ENCODE measurements at regions not wholly inside any gene's neighbourhood (a gene's known extent, or its start where the extent isn't known, plus 50 kb on each side); places are given as distances from the start of the nearest gene placed in this dataset.

GRCh38 chr14:58705066-58705465, 67.3 kb downstream of the DACT1 start:
- TF ChIP-seq, protein P1, sequence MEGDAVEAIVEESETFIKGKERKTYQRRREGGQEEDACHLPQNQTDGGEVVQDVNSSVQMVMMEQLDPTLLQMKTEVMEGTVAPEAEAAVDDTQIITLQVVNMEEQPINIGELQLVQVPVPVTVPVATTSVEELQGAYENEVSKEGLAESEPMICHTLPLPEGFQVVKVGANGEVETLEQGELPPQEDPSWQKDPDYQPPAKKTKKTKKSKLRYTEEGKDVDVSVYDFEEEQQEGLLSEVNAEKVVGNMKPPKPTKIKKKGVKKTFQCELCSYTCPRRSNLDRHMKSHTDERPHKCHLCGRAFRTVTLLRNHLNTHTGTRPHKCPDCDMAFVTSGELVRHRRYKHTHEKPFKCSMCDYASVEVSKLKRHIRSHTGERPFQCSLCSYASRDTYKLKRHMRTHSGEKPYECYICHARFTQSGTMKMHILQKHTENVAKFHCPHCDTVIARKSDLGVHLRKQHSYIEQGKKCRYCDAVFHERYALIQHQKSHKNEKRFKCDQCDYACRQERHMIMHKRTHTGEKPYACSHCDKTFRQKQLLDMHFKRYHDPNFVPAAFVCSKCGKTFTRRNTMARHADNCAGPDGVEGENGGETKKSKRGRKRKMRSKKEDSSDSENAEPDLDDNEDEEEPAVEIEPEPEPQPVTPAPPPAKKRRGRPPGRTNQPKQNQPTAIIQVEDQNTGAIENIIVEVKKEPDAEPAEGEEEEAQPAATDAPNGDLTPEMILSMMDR (IDR thresholded peaks at IDR 0.05; ENCODE audit: control extremely low read depth, extremely low read depth, low read depth, missing control alignments), result no peak
- POLR2A ChIA-PET, result no interaction called here
- DNase-seq (ENCODE audit: extremely low spot score), result no peak
- CTCF ChIA-PET, result interaction anchor here (1.4 kb wide), 1 partner anchor 8 kb away, joined by 4 read pairs; no protein-coding TSS in a partner anchor

GRCh38 chr14:58707949-58708348, 70.2 kb downstream of the DACT1 start:
- ChIA-PET POLR2A (no interaction called here), CTCF (interaction anchor here (1.2 kb wide), 1 partner anchor 17 kb away, joined by 4 read pairs; no protein-coding TSS in a partner anchor)
- no peak for DNase-seq (ENCODE audit: extremely low spot score)
- TF ChIP-seq, protein P1 (IDR thresholded peaks at IDR 0.05; ENCODE audit: control extremely low read depth, extremely low read depth, low read depth, missing control alignments), result no peak

GRCh38 chr14:58709949-58710348, 72.2 kb downstream of the DACT1 start:
- TF ChIP-seq, protein P1 (IDR thresholded peaks at IDR 0.05; ENCODE audit: control extremely low read depth, extremely low read depth, low read depth, missing control alignments), result no peak
- ChIA-PET POLR2A (no interaction called here), CTCF (interaction anchor here (1.3 to 2.0 kb wide), 2 partner anchors 13 to 27 kb away, joined by 3 to 4 read pairs; no protein-coding TSS in a partner anchor)
- DNase-seq (ENCODE audit: extremely low spot score), result no peak

DNA sequence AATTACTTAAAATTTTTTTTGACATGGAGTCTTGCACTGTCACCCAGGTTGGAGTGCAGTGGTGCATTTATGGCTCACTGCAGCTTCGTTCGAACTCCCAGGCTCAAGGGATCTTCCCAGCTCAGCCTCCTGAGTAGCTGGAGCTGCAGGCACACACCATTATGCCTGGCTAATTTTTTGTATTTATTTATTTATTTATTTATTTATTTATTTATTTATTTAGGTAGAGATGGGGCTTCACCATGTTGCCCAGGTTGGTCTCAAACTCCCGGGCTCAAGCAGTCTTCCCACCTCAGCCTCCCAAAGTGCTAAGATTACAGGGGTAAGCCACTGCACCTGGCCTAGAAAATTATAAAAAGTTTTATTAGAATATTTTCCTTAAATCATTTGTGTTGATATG, 73.6 kb downstream of the DACT1 start:
- CTCF ChIA-PET, result interaction anchor here (1.6 kb wide), 1 partner anchor 12 kb away, joined by 3 read pairs; no protein-coding TSS in a partner anchor
- no peak for DNase-seq (ENCODE audit: extremely low spot score)
- TF ChIP-seq, protein P1 (IDR thresholded peaks at IDR 0.05; ENCODE audit: control extremely low read depth, extremely low read depth, low read depth, missing control alignments), result no peak
- POLR2A ChIA-PET, result no interaction called here

GRCh38 chr14:58712357-58712756, 74.6 kb downstream of the DACT1 start:
- TF ChIP-seq, protein P1 (IDR thresholded peaks at IDR 0.05; ENCODE audit: control extremely low read depth, extremely low read depth, low read depth, missing control alignments), result no peak
- POLR2A ChIA-PET, result no interaction called here
- CTCF ChIA-PET, result interaction anchor here (1.5 kb wide), 1 partner anchor 22 kb away, joined by 4 read pairs; no protein-coding TSS in a partner anchor
- DNase-seq (ENCODE audit: extremely low spot score), result no peak

GRCh38 chr14:58713677-58714076, 75.9 kb downstream of the DACT1 start:
- ChIA-PET POLR2A (no interaction called here), CTCF (no interaction called here)
- DNase-seq (ENCODE audit: extremely low spot score), result no peak
- TF ChIP-seq, protein P1 (IDR thresholded peaks at IDR 0.05; ENCODE audit: control extremely low read depth, extremely low read depth, low read depth, missing control alignments), result no peak
